Neural cell (in vitro differentiated cells): ENCODE measurements at regions not wholly inside any gene's neighbourhood (a gene's known extent, or its start where the extent isn't known, plus 50 kb on each side); places are given as distances from the start of the nearest gene placed in this dataset.

Experiments used
- H2AFZ ChIP-seq: fragments of 200-600, 300-800 bp; sonication (generic), shearing (Covaris generic); 2 replicates; pipeline ENCODE4 v1.6.0; 2014; ENCODE audit warnings: low read depth, mild to moderate bottlenecking, antibody characterized with exemption, low read length, moderate library complexity
- H3F3A ChIP-seq: fragments of 200-600 bp; shearing (Covaris generic); 2 replicates; pipeline ENCODE4 v1.6.1; 2016; ENCODE audit warnings: mild to moderate bottlenecking, moderate library complexity, mixed read lengths, antibody characterized with exemption, low read length; ENCODE audit not compliant: insufficient read depth, poor library complexity, severe bottlenecking
- H3K27ac ChIP-seq: fragments of 200-600, 300-800 bp; sonication (generic), shearing (Covaris generic); 2 replicates; pipeline ENCODE4 v1.5.1; 2014; ENCODE audit warnings: mild to moderate bottlenecking, low read length, moderate library complexity
- H3K27me3 ChIP-seq: fragments of 300-800, 200-600 bp; sonication (generic), shearing (Covaris generic); 2 replicates; pipeline ENCODE4 v1.6.0; 2014; ENCODE audit warnings: mild to moderate bottlenecking, low read depth, low read length, moderate library complexity; ENCODE audit not compliant: insufficient read depth
- H3K36me3 ChIP-seq: fragments of 300-800, 200-600 bp; sonication (generic), shearing (Covaris generic); 2 replicates; pipeline ENCODE4 v1.5.1; 2014; ENCODE audit warnings: mild to moderate bottlenecking, antibody characterized with exemption, low read length, moderate library complexity; ENCODE audit not compliant: insufficient read depth
- H3K4me2 ChIP-seq: fragments of 300-800, 200-600 bp; sonication (generic), shearing (Covaris generic); 2 replicates; pipeline ENCODE4 v1.6.0; 2014; ENCODE audit warnings: mild to moderate bottlenecking, low read length
- H3K4me3 ChIP-seq: fragments of 300-800, 200-600 bp; sonication (generic), shearing (Covaris generic); 2 replicates; pipeline ENCODE4 v1.5.1; 2014; ENCODE audit warnings: mild to moderate bottlenecking, low read length, moderate library complexity
- H3K79me2 ChIP-seq: fragments of 200-600 bp; shearing (Covaris generic); replicated peaks from 2 replicates; pipeline ENCODE4 v1.6.0; 2014; ENCODE audit warnings: mild to moderate bottlenecking, low read length, moderate library complexity; ENCODE audit not compliant: insufficient read depth
- H3K9ac ChIP-seq: fragments of 300-800, 200-600 bp; sonication (generic), shearing (Covaris generic); 2 replicates; pipeline ENCODE4 v1.6.1; 2016; ENCODE audit warnings: mild to moderate bottlenecking, low read length, mixed read lengths
- H3K9me2 ChIP-seq: fragments of 200-600 bp; shearing (Covaris generic); 2 replicates; pipeline ENCODE4 v1.6.1; 2016; ENCODE audit warnings: mild to moderate bottlenecking, low read length, mixed read lengths; ENCODE audit not compliant: insufficient read depth
- H3K9me3 ChIP-seq: fragments of 200-600, 300-800 bp; sonication (generic), shearing (Covaris generic); 2 replicates; pipeline ENCODE4 v1.6.1; 2016; ENCODE audit warnings: mild to moderate bottlenecking, mixed run types, low read length, moderate library complexity, mixed read lengths
- H4K20me1 ChIP-seq: fragments of 200-600 bp; shearing (Covaris generic); 2 replicates; pipeline ENCODE4 v1.6.1; 2016; ENCODE audit warnings: mild to moderate bottlenecking, mixed run types; ENCODE audit not compliant: insufficient read depth
- CTCF ChIP-seq: fragments of 450-650 bp; IDR thresholded peaks from 2 replicates; pipeline ENCODE4 v1.5.1; 2014; ENCODE audit warnings: antibody characterized with exemption, mild to moderate bottlenecking, moderate library complexity; ENCODE audit not compliant: poor library complexity, severe bottlenecking
- EP300 ChIP-seq: fragments of 450-650 bp; conservative IDR thresholded peaks from 2 replicates; pipeline ENCODE4 v1.6.1; 2014; ENCODE audit warnings: antibody characterized with exemption, mild to moderate bottlenecking, moderate library complexity; ENCODE audit not compliant: poor library complexity, severe bottlenecking
- EZH2 ChIP-seq: fragments of 200-600, 300-800 bp; shearing (Covaris generic), sonication (generic); IDR thresholded peaks from 2 replicates; pipeline ENCODE4 v1.6.1; 2014; ENCODE audit warnings: antibody characterized with exemption, low read length, borderline replicate concordance, mild to moderate bottlenecking; ENCODE audit not compliant: insufficient read depth, poor library complexity, severe bottlenecking
- MXI1 ChIP-seq: fragments of 450-650 bp; conservative IDR thresholded peaks from 2 replicates; pipeline ENCODE4 v1.6.1; 2014; ENCODE audit warnings: antibody characterized with exemption, mild to moderate bottlenecking; ENCODE audit not compliant: poor library complexity, severe bottlenecking
- POLR2AphosphoS5 ChIP-seq: IDR thresholded peaks from 2 replicates; pipeline ENCODE4 v1.6.1; 2012
- RAD21 ChIP-seq: fragments of 450-650 bp; conservative IDR thresholded peaks from 2 replicates; pipeline ENCODE4 v1.6.1; 2014; ENCODE audit warnings: antibody characterized with exemption, mild to moderate bottlenecking, moderate library complexity
- REST ChIP-seq: IDR thresholded peaks from 2 replicates; pipeline ENCODE4 v1.6.1; 2012; ENCODE audit warnings: borderline replicate concordance
- SMC3 ChIP-seq: fragments of 450-650 bp; conservative IDR thresholded peaks from 2 replicates; pipeline ENCODE4 v1.6.1; 2014; ENCODE audit warnings: antibody characterized with exemption, mild to moderate bottlenecking, moderate library complexity; ENCODE audit not compliant: poor library complexity
- TAF1 ChIP-seq: IDR thresholded peaks from 2 replicates; pipeline ENCODE4 v1.6.1; 2012; ENCODE audit warnings: low read depth

DNA sequence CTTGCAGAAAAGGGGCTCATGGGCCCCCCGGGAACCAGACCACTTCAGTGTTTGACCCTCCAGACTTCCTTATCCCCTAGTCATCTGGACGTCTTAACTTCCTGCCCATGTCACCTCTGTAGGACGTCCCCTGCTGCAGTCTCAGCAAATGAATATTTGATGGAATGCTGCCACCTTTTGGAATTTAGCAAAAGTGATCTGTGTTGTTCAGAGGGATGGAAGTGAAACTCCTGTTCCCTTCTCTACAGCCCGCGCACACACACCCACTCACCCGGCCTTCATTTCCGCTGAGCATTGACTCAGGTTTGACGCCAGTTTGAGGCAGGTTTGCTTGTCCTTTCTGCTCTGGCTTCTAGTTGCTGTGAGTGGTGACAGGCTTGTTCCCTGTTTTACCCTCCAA is 507.2 kb upstream of the EEF2KMT start:
- H4K20me1 ChIP-seq: no peaks in the 10 kb centered on the region
- no peak overlapping the region for H3K4me2 ChIP-seq
- H3F3A ChIP-seq: no peaks in the 10 kb centered on the region
- H2AFZ ChIP-seq: no peak overlapping the region
- no peaks in the 10 kb centered on the region for H3K79me2 ChIP-seq
- H3K9ac ChIP-seq: no peak overlapping the region
- H3K4me3 ChIP-seq: no peak overlapping the region
- H3K9me3 ChIP-seq: no peaks in the 10 kb centered on the region
- H3K27ac ChIP-seq: no peak overlapping the region
- H3K9me2 ChIP-seq: no peaks in the 10 kb centered on the region
- H3K36me3 ChIP-seq: no peaks in the 10 kb centered on the region
- TF ChIP-seq CTCF: peak; percentile 83
- no peak for TF ChIP-seq TAF1
- peak; percentile 85 for TF ChIP-seq SMC3
- peak; percentile 86 for TF ChIP-seq RAD21
- H3K27me3 ChIP-seq: no peaks in the 10 kb centered on the region

GRCh38 chr16:5603836-5604235 is 506.2 kb upstream of the EEF2KMT start:
- Histone ChIP-seq H3K27ac (no peak overlapping the region), H3F3A (no peaks in the 10 kb centered on the region), H4K20me1 (no peaks in the 10 kb centered on the region), H3K9me2 (no peaks in the 10 kb centered on the region), H3K9ac (no peak overlapping the region), H2AFZ (no peak overlapping the region), H3K4me2 (no peak overlapping the region), H3K36me3 (no peaks in the 10 kb centered on the region), H3K27me3 (no peaks in the 10 kb centered on the region), H3K4me3 (no peak overlapping the region), H3K79me2 (no peaks in the 10 kb centered on the region), H3K9me3 (no peaks in the 10 kb centered on the region)
- TF ChIP-seq REST (no peak), EP300 (no peak), SMC3 (no peak), TAF1 (no peak), CTCF (no peak), POLR2AphosphoS5 (no peak), EZH2 (no peak), RAD21 (no peak), MXI1 (no peak)
